ENCODE measurements at regions not wholly inside any gene's neighbourhood (a gene's known extent, or its start where the extent isn't known, plus 50 kb on each side); places are given as distances from the start of the nearest gene placed in this dataset.

DNA sequence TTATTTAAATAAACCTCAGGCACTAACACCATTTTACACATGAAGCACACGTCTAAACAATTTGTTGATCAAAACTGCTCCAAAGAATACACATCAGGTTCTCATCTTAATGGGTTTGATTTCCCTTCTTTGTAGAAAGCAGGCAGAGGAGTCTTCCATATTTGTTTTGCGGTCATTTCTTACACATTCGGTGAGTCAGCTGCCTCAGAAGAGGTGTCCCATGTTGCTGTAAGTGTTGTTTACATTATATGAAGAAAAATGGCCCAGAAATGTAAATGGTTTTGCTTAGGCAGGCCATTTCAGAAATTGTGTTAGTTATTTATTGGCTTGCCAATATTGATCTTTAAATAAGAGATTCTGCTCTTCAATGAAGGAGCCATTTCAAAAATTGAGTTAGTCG is 325.8 kb downstream of the TENT4A start:
- H3K27ac Mint-ChIP-seq = no peak overlapping the region
- CTCF ChIA-PET = no interaction called here
- TF ChIP-seq, protein P1, sequence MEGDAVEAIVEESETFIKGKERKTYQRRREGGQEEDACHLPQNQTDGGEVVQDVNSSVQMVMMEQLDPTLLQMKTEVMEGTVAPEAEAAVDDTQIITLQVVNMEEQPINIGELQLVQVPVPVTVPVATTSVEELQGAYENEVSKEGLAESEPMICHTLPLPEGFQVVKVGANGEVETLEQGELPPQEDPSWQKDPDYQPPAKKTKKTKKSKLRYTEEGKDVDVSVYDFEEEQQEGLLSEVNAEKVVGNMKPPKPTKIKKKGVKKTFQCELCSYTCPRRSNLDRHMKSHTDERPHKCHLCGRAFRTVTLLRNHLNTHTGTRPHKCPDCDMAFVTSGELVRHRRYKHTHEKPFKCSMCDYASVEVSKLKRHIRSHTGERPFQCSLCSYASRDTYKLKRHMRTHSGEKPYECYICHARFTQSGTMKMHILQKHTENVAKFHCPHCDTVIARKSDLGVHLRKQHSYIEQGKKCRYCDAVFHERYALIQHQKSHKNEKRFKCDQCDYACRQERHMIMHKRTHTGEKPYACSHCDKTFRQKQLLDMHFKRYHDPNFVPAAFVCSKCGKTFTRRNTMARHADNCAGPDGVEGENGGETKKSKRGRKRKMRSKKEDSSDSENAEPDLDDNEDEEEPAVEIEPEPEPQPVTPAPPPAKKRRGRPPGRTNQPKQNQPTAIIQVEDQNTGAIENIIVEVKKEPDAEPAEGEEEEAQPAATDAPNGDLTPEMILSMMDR (IDR thresholded peaks at IDR 0.05) = no peak
- no peaks in the 10 kb centered on the region for H3K9me3 Mint-ChIP-seq
- H3K36me3 Mint-ChIP-seq (ENCODE audit: low read depth) = no peaks in the 10 kb centered on the region
- ATAC-seq (no peak), DNase-seq (no peak)
- intact Hi-C loops (cut with micrococcal nuclease) = no loop called here
- H3K4me1 Mint-ChIP-seq (ENCODE audit: low read depth) = no peaks in the 10 kb centered on the region
- no peak overlapping the region for H3K4me3 Mint-ChIP-seq
- POLR2A ChIA-PET = no interaction called here
- no peaks in the 10 kb centered on the region for H3K27me3 Mint-ChIP-seq

GRCh38 chr5:7040111-7040510 is 326.9 kb downstream of the TENT4A start:
- Mint-ChIP-seq H3K27ac (no peak overlapping the region), H3K4me1 (ENCODE audit: low read depth) (no peaks in the 10 kb centered on the region), H3K36me3 (ENCODE audit: low read depth) (no peaks in the 10 kb centered on the region), H3K27me3 (no peaks in the 10 kb centered on the region), H3K9me3 (no peaks in the 10 kb centered on the region), H3K4me3 (no peak overlapping the region)
- CTCF ChIA-PET = no interaction called here
- POLR2A ChIA-PET = interaction anchor here (0.7 kb wide), 1 partner anchor 292 kb away, joined by 3 read pairs; no protein-coding TSS in a partner anchor
- ATAC-seq (no peak), DNase-seq (no peak)
- TF ChIP-seq, protein P1 (IDR thresholded peaks at IDR 0.05) = no peak
- intact Hi-C loops (cut with micrococcal nuclease) = no loop called here

DNA sequence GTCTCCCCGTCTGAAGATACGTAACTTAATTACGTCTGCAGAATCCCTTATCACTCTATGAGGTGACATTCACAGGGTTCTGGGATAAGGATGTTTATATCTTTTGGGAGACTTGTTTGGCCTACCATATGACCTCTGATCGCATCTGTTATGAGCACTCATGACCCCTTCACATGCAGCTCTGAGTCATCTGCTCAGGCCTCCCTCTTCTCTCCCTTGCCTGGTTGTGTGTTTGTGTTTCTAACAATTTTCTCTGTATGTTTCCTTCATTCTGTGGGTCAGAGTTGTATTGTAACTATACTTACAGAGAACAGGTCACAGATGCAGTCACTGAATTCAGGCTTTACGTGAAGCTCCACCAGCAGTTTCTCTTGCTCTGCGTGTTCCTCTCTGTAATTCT is 330.6 kb downstream of the TENT4A start:
- POLR2A ChIA-PET = no interaction called here

DNA sequence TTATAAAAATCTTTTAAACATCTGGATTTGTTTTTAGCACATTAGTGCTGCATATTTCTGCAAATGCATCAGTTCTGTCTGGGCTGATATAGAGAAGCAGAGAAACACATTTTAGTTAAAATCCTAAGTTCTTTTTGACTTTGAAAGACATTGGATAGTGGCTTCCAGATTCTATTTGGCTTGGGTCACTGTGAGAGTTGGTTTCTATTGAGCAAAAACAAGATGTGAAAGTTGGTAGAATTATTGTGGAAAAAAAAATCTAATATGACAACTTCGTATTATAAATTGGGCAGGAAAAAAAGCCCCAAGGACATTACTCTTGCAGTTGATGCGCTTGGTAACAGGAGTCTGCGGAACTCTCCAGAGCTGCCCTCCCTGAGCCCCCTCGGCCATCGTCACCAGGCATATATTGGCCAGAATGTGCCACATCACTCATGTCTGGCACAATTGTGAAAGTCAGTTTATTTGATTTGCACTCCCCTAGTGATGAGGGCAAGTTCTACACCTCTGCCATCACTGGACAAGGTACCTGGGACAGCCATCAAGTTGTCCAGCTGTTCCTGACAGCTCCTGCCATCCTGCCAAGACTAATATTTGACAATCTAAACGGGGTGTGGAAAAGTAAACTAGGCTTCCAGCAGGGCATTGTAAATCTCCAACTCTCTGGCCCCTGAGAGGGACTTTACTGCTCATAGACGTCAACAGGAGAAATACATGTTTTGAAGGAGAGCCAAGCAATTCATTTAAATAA is 334.5 kb downstream of the TENT4A start:
- DNase-seq = no peak
- H3K36me3 Mint-ChIP-seq (ENCODE audit: low read depth) = no peaks in the 10 kb centered on the region
- TF ChIP-seq, protein P1 (IDR thresholded peaks at IDR 0.05) = no peak
- H3K27ac Mint-ChIP-seq = no peak overlapping the region
- H3K9me3 Mint-ChIP-seq = no peaks in the 10 kb centered on the region
- H3K4me1 Mint-ChIP-seq (ENCODE audit: low read depth) = no peaks in the 10 kb centered on the region
- no peak for ATAC-seq
- intact Hi-C loops (cut with micrococcal nuclease) = no loop called here
- ChIA-PET CTCF (no interaction called here), POLR2A (no interaction called here)
- H3K27me3 Mint-ChIP-seq = no peaks in the 10 kb centered on the region
- no peak overlapping the region for H3K4me3 Mint-ChIP-seq

More for the DNA sequence above, 330.6 kb downstream of the TENT4A start:
- CTCF ChIA-PET = no interaction called here
- Mint-ChIP-seq H3K4me3 (no peak overlapping the region), H3K9me3 (no peaks in the 10 kb centered on the region), H3K27me3 (no peaks in the 10 kb centered on the region), H3K36me3 (ENCODE audit: low read depth) (no peaks in the 10 kb centered on the region), H3K27ac (no peak overlapping the region), H3K4me1 (ENCODE audit: low read depth) (no peaks in the 10 kb centered on the region)
- intact Hi-C loops (cut with micrococcal nuclease) = no loop called here
- TF ChIP-seq, protein P1 (IDR thresholded peaks at IDR 0.05) = no peak
- ATAC-seq (no peak), DNase-seq (no peak)

DNA sequence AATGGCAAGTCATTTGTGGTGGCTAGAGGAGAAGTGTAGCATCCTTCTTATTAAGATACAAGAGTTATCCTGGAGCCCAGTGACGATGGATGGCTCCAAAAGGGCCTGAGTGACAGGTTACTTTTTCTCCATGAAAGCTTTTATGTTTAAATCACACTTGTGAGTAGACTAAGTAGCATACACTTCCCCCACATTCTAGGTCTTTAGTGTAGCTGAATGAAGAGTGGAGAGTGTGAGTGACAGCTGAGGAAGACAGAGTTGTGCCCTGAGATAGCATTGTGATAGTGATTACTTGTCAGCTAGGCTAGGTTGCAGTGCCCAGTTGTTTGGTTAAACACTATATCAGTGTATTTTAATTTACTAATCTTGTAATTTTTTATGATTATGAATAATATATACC is 337.8 kb downstream of the TENT4A start:
- DNase-seq = no peak
- intact Hi-C loops (cut with micrococcal nuclease) = no loop called here
- ChIA-PET CTCF (no interaction called here), POLR2A (no interaction called here)
- TF ChIP-seq, protein P1 (IDR thresholded peaks at IDR 0.05) = no peak
- no peaks in the 10 kb centered on the region for H3K27me3 Mint-ChIP-seq
- H3K9me3 Mint-ChIP-seq = no peaks in the 10 kb centered on the region
- no peak for ATAC-seq
- H3K27ac Mint-ChIP-seq = no peak overlapping the region
- no peaks in the 10 kb centered on the region for H3K36me3 Mint-ChIP-seq (ENCODE audit: low read depth)
- no peaks in the 10 kb centered on the region for H3K4me1 Mint-ChIP-seq (ENCODE audit: low read depth)
- no peak overlapping the region for H3K4me3 Mint-ChIP-seq

Data from activated CD8-positive, alpha-beta T cell treated with anti-CD3 and anti-CD28 coated beads for 36 hours (primary cell).